IMR-90 (cell line): ENCODE measurements at regions not wholly inside any gene's neighbourhood (a gene's known extent, or its start where the extent isn't known, plus 50 kb on each side); places are given as distances from the start of the nearest gene placed in this dataset.

Experiments used
- ATAC-seq: fragments of 200-7000 bp; cut with Tn5 transposase; 2 replicates; pipeline ENCODE4 v1.9.1; 2020; ENCODE audit warnings: low read depth, mild to moderate bottlenecking, moderate library complexity
- BruUV-seq: library from RNA; stranded (reverse); fragments of 400-500 nt; replicated peaks from 2 replicates; lab custom pipeline; 2021; lab: Mats Ljungman, UMichigan
- CTCF ChIA-PET: fragments of 300-600 bp; formaldehyde crosslinking; extraction: SDS; loops from one replicate; lab custom pipeline; 2021; ENCODE audit warnings: antibody characterized with exemption; lab: Yijun Ruan, JAX
- POLR2A ChIA-PET: fragments of 300-600 bp; sonication (Branson Sonifier 250); formaldehyde crosslinking; loops from one replicate; lab custom pipeline; 2022; ENCODE audit warnings: antibody characterized with exemption; ENCODE audit not compliant: unreplicated experiment; lab: Charles Lee
- DNase-seq: peaks from one replicate; pipeline ENCODE4 v3.0.0; 2013
- H2AFZ ChIP-seq: replicated peaks from 2 replicates; pipeline ENCODE3; 2013; ENCODE audit warnings: low read length, mild to moderate bottlenecking; ENCODE audit not compliant: poor library complexity
- H2AK5ac ChIP-seq: 2 replicates; pipeline ENCODE4 v1.6.1; 2013; ENCODE audit warnings: low read depth, low read length, inconsistent platforms
- H2AK9ac ChIP-seq: replicated peaks from 2 replicates; pipeline ENCODE3; 2013; ENCODE audit warnings: mild to moderate bottlenecking, low read depth, low read length, moderate library complexity; ENCODE audit not compliant: poor library complexity
- H2BK120ac ChIP-seq: 2 replicates; pipeline ENCODE4 v1.6.1; 2013; ENCODE audit warnings: low read depth, low read length, inconsistent platforms
- H2BK15ac ChIP-seq: 3 replicates; pipeline ENCODE4 v1.6.1; 2013; ENCODE audit warnings: low read depth, low read length, inconsistent platforms
- H2BK20ac ChIP-seq: 2 replicates; pipeline ENCODE4 v1.6.1; 2013; ENCODE audit warnings: low read depth, mild to moderate bottlenecking, inconsistent platforms, low read length, moderate library complexity
- H2BK5ac ChIP-seq: 2 replicates; pipeline ENCODE4 v1.6.1; 2013; ENCODE audit warnings: mild to moderate bottlenecking, low read depth, low read length, inconsistent platforms; ENCODE audit not compliant: poor library complexity, severe bottlenecking
- H3K14ac ChIP-seq: replicated peaks from 2 replicates; pipeline ENCODE4 v1.6.1; 2013; ENCODE audit warnings: low read depth, low read length, inconsistent platforms
- H3K18ac ChIP-seq: 2 replicates; pipeline ENCODE4 v1.6.1; 2013; ENCODE audit warnings: low read depth, low read length, control low read depth
- H3K23ac ChIP-seq: 2 replicates; pipeline ENCODE4 v1.6.1; 2013; ENCODE audit warnings: low read depth, low read length, inconsistent platforms
- H3K27ac ChIP-seq: 2 replicates; pipeline ENCODE4 v1.5.1; 2013; ENCODE audit warnings: mild to moderate bottlenecking, control low read depth, low read length; ENCODE audit not compliant: insufficient read depth
- H3K27me3 ChIP-seq: 2 replicates; pipeline ENCODE4 v1.6.1; 2013; ENCODE audit warnings: low read length; ENCODE audit not compliant: control insufficient read depth, insufficient read depth
- H3K36me3 ChIP-seq: 2 replicates; pipeline ENCODE4 v1.6.1; 2013; ENCODE audit warnings: low read length, mixed read lengths; ENCODE audit not compliant: control insufficient read depth, insufficient read depth
- H3K4ac ChIP-seq: 2 replicates; pipeline ENCODE4 v1.6.1; 2013; ENCODE audit warnings: low read depth, low read length, inconsistent platforms
- H3K4me1 ChIP-seq: 2 replicates; pipeline ENCODE4 v1.6.1; 2013; ENCODE audit warnings: low read length, mixed read lengths; ENCODE audit not compliant: control insufficient read depth, insufficient read depth
- H3K4me2 ChIP-seq: 2 replicates; pipeline ENCODE4 v1.6.1; 2013; ENCODE audit warnings: low read depth, mild to moderate bottlenecking, control low read depth, low read length, moderate library complexity
- H3K4me3 ChIP-seq: 2 replicates; pipeline ENCODE4 v1.5.1; 2013; ENCODE audit warnings: low read depth, mild to moderate bottlenecking, control low read depth, low read length, moderate library complexity; ENCODE audit not compliant: insufficient read depth
- H3K56ac ChIP-seq: 2 replicates; pipeline ENCODE4 v1.6.1; 2013; ENCODE audit warnings: low read length, inconsistent platforms; ENCODE audit not compliant: insufficient read depth; ENCODE audit errors: extremely low read depth
- H3K79me1 ChIP-seq, 2 experiments: 2 replicates each; pipeline ENCODE4 v1.6.1; 2013; ENCODE audit warnings: low read length in 2 of 2, inconsistent platforms in 1 of 2, low read depth in 1 of 2
- H3K9ac ChIP-seq: 2 replicates; pipeline ENCODE4 v1.6.1; 2013; ENCODE audit warnings: low read depth, low read length, control low read depth
- H3K9me1 ChIP-seq: 2 replicates; pipeline ENCODE4 v1.6.1; 2013; ENCODE audit warnings: low read length, inconsistent platforms; ENCODE audit not compliant: insufficient read depth
- H3K9me3 ChIP-seq: 2 replicates; pipeline ENCODE4 v1.6.1; 2013; ENCODE audit warnings: low read length; ENCODE audit not compliant: control insufficient read depth, insufficient read depth
- H4K20me1 ChIP-seq: 2 replicates; pipeline ENCODE4 v1.6.1; 2013; ENCODE audit warnings: low read length, inconsistent platforms; ENCODE audit not compliant: insufficient read depth
- H4K5ac ChIP-seq: 2 replicates; pipeline ENCODE4 v1.6.1; 2013; ENCODE audit warnings: mild to moderate bottlenecking, low read depth, low read length, control low read depth
- H4K8ac ChIP-seq, 2 experiments: 2 replicates each; pipeline ENCODE4 v1.6.1; 2013; ENCODE audit warnings: low read depth in 2 of 2, low read length in 2 of 2, control low read depth in 1 of 2, inconsistent platforms in 1 of 2
- H4K91ac ChIP-seq: 2 replicates; pipeline ENCODE4 v1.6.1; 2013; ENCODE audit warnings: low read depth, low read length, inconsistent platforms; ENCODE audit not compliant: insufficient read depth
- BHLHE40 ChIP-seq: fragments of 150-350 bp; IDR thresholded peaks from 2 replicates; pipeline ENCODE4 v1.6.1; 2016; ENCODE audit warnings: mild to moderate bottlenecking, low read depth, low read length
- CEBPB ChIP-seq: IDR thresholded peaks from 2 replicates; pipeline ENCODE4 v1.6.1; 2012; ENCODE audit warnings: low read depth, low read length, improper control_type of control experiment
- CHD1 ChIP-seq: IDR thresholded peaks from 2 replicates; pipeline ENCODE4 v1.6.1; 2012; ENCODE audit warnings: low read depth, low read length, improper control_type of control experiment
- CTCF ChIP-seq: conservative IDR thresholded peaks from 2 replicates; pipeline ENCODE4 v1.5.1; 2012; ENCODE audit warnings: mild to moderate bottlenecking, low read depth, low read length, improper control_type of control experiment
- FOS ChIP-seq: fragments of 150-350 bp; IDR thresholded peaks from 2 replicates; pipeline ENCODE4 v1.6.1; 2016; ENCODE audit warnings: low read depth, low read length
- MAFK ChIP-seq: IDR thresholded peaks from 2 replicates; pipeline ENCODE4 v1.6.1; 2012; ENCODE audit warnings: low read depth, low read length, improper control_type of control experiment
- MAZ ChIP-seq: IDR thresholded peaks from 2 replicates; pipeline ENCODE4 v1.6.1; 2012; ENCODE audit warnings: low read depth, mild to moderate bottlenecking, low read length, improper control_type of control experiment, moderate library complexity, borderline replicate concordance
- MXI1 ChIP-seq: IDR thresholded peaks from 2 replicates; pipeline ENCODE4 v1.6.1; 2012; ENCODE audit warnings: low read depth, mild to moderate bottlenecking, low read length, moderate library complexity, borderline replicate concordance
- NFE2L2 ChIP-seq: fragments of 150-350 bp; IDR thresholded peaks from 2 replicates; pipeline ENCODE4 v1.6.1; 2016; ENCODE audit warnings: low read depth, mild to moderate bottlenecking, low read length
- POLR2A ChIP-seq: IDR thresholded peaks from 2 replicates; pipeline ENCODE4 v1.6.1; 2012; ENCODE audit warnings: mild to moderate bottlenecking, low read depth, low read length
- RAD21 ChIP-seq: IDR thresholded peaks from 2 replicates; pipeline ENCODE4 v1.6.1; 2012; ENCODE audit warnings: low read length, improper control_type of control experiment
- RCOR1 ChIP-seq: IDR thresholded peaks from 2 replicates; pipeline ENCODE4 v1.6.1; 2012; ENCODE audit warnings: mild to moderate bottlenecking, low read length, improper control_type of control experiment; ENCODE audit not compliant: insufficient replicate concordance
- RFX5 ChIP-seq: IDR thresholded peaks from 2 replicates; pipeline ENCODE4 v1.8.0; 2012; ENCODE audit warnings: low read depth, mild to moderate bottlenecking, low read length, moderate library complexity
- SMC3 ChIP-seq: fragments of 150-350 bp; IDR thresholded peaks from 2 replicates; pipeline ENCODE4 v1.6.1; 2016; ENCODE audit warnings: low read depth, mild to moderate bottlenecking, antibody characterized with exemption, low read length, moderate library complexity
- WGBS, 2 experiments: methylation state at CpG; one replicate each; pipeline versions ENCODE4 v1.1.5 to v1.1.7; 2013; ENCODE audit warnings: missing lambda C conversion rate in 2 of 2; ENCODE audit not compliant: insufficient read length in 1 of 2; ENCODE audit errors: extremely low coverage in 2 of 2; 5-methylcytosine and 5-hydroxymethylcytosine counted together
- dilution Hi-C: fragments of 300-500 bp; cut with HindIII; formaldehyde crosslinking; loops from one replicate; pipeline ENCODE4 v1.14.3; 2018; ENCODE audit warnings: low sequenced_read_pairs; ENCODE audit not compliant: unreplicated experiment
- in situ Hi-C: fragments of 300-500 bp; cut with MboI; formaldehyde crosslinking; loops from 3 replicates; pipeline ENCODE4 v1.14.3; 2019; ENCODE audit warnings: low sequenced_read_pairs, inconsistent platforms, mixed read lengths
- intact Hi-C: fragments of 100-400 bp; cut with micrococcal nuclease; formaldehyde crosslinking; loops from 2 replicates; pipeline ENCODE4 v1.10.0; 2022
- TF ChIP-seq, protein P1 (sequence below): fragments of 150-350 bp; IDR thresholded peaks from 2 replicates; pipeline ENCODE4 v1.6.1; 2016; ENCODE audit warnings: low read depth, mild to moderate bottlenecking, low read length, moderate library complexity, borderline replicate concordance
- TF ChIP-seq, protein P2 (sequence below): fragments of 150-350 bp; IDR thresholded peaks from 2 replicates; pipeline ENCODE4 v1.6.1; 2017; ENCODE audit warnings: mild to moderate bottlenecking, antibody characterized with exemption, low read length, low read depth

- no CpG with 5 or more reads among the region's 3 CpGs for WGBS, 2 experiments
- no peak overlapping the region for H4K8ac ChIP-seq
- H3K79me1 ChIP-seq, result no peaks in the 10 kb centered on the region
- no peak for ATAC-seq
- POLR2A ChIA-PET, result no interaction called here
- intact Hi-C loops (no loop called here), dilution Hi-C loops (no loop called here), in situ Hi-C loops (no loop called here)
- no peak overlapping the region for H3K9ac ChIP-seq
- no peak overlapping the region for H3K4ac ChIP-seq
- H3K4me3 ChIP-seq, result no peak overlapping the region
- H2AK9ac ChIP-seq, result no peak overlapping the region
- H3K18ac ChIP-seq, result no peak overlapping the region
- no peak for DNase-seq
- H4K5ac ChIP-seq, result no peak overlapping the region
- H3K4me2 ChIP-seq, result no peak overlapping the region
- no peaks in the 10 kb centered on the region for H3K36me3 ChIP-seq
- no peak overlapping the region for H2BK20ac ChIP-seq
- H3K9me3 ChIP-seq, result no peaks in the 10 kb centered on the region
- no peak overlapping the region for H3K23ac ChIP-seq
- no peak overlapping the region for H2BK120ac ChIP-seq
- BruUV-seq, result no TSS peak
- no peak overlapping the region for H2AFZ ChIP-seq
- H2BK5ac ChIP-seq, result no peak overlapping the region
- no peak overlapping the region for H2BK15ac ChIP-seq
- H3K4me1 ChIP-seq, result no peaks in the 10 kb centered on the region
- H2AK5ac ChIP-seq, result no peak overlapping the region
- TF ChIP-seq RCOR1 (no peak), RAD21 (no peak), MAZ (no peak), MAFK (no peak), POLR2A (no peak), SMC3 (no peak), CTCF (no peak), FOS (no peak), NFE2L2 (no peak), CHD1 (no peak), RFX5 (no peak), MXI1 (no peak), BHLHE40 (no peak), CEBPB (no peak)
- TF ChIP-seq, protein P1, sequence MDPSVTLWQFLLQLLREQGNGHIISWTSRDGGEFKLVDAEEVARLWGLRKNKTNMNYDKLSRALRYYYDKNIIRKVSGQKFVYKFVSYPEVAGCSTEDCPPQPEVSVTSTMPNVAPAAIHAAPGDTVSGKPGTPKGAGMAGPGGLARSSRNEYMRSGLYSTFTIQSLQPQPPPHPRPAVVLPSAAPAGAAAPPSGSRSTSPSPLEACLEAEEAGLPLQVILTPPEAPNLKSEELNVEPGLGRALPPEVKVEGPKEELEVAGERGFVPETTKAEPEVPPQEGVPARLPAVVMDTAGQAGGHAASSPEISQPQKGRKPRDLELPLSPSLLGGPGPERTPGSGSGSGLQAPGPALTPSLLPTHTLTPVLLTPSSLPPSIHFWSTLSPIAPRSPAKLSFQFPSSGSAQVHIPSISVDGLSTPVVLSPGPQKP, result no peak
- TF ChIP-seq, protein P2, sequence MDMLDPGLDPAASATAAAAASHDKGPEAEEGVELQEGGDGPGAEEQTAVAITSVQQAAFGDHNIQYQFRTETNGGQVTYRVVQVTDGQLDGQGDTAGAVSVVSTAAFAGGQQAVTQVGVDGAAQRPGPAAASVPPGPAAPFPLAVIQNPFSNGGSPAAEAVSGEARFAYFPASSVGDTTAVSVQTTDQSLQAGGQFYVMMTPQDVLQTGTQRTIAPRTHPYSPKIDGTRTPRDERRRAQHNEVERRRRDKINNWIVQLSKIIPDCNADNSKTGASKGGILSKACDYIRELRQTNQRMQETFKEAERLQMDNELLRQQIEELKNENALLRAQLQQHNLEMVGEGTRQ, result no peak
- no peak overlapping the region for H3K14ac ChIP-seq
- H3K27ac ChIP-seq, result no peak overlapping the region
- CTCF ChIA-PET, result interaction anchor here (0.6 kb wide), 1 partner anchor 514 kb away, joined by 4 read pairs; no protein-coding TSS in a partner anchor
- no peak overlapping the region for H4K91ac ChIP-seq
- H3K27me3 ChIP-seq, result peaks cover 2% of the 10 kb centered on the region; the same call in 1 of the 2 replicates
- no peaks in the 10 kb centered on the region for H4K20me1 ChIP-seq
- no peak overlapping the region for H3K56ac ChIP-seq
- H3K9me1 ChIP-seq, result no peaks in the 10 kb centered on the region
These were observed 151.6 kb downstream of the ABCC12 start for GRCh38 chr16:48004141-48004695.
